ENCODE measurements at regions not wholly inside any gene's neighbourhood (a gene's known extent, or its start where the extent isn't known, plus 50 kb on each side); places are given as distances from the start of the nearest gene placed in this dataset.

- no peak for TF ChIP-seq CTCF (IDR thresholded peaks at IDR 0.05)
- Histone ChIP-seq H3K27me3 (no peaks in the 10 kb centered on the region), H3K4me1 (no peaks in the 10 kb centered on the region), H3K9ac (ENCODE audit: low read depth in 2 of 2, low read length in 2 of 2) (no peak overlapping the region), H3K9me3 (no peaks in the 10 kb centered on the region), H3K4me3 (no peak overlapping the region), H3K27ac (no peak overlapping the region), H3K36me3 (no peaks in the 10 kb centered on the region)
- intact Hi-C loops (cut with DNase I): no loop called here
- DNase-seq: no peak
Measured at GRCh38 chr10:108899670-108900069, 1023.6 kb downstream of the XPNPEP1 start.

GRCh38 chr10:108894402-108895301 lies 1028.7 kb downstream of the XPNPEP1 start:
- no peaks in the 10 kb centered on the region for H3K27me3 ChIP-seq
- H3K4me3 ChIP-seq: no peak overlapping the region
- no peak for TF ChIP-seq CTCF (IDR thresholded peaks at IDR 0.05)
- DNase-seq: no peak
- H3K4me1 ChIP-seq: no peaks in the 10 kb centered on the region
- no peak overlapping the region for H3K27ac ChIP-seq
- intact Hi-C loops (cut with DNase I): no loop called here
- no peak overlapping the region for H3K9ac ChIP-seq (ENCODE audit: low read depth in 2 of 2, low read length in 2 of 2)
- H3K9me3 ChIP-seq: no peaks in the 10 kb centered on the region
- H3K36me3 ChIP-seq: no peaks in the 10 kb centered on the region

GRCh38 chr10:108877095-108877561 lies 1046.2 kb downstream of the XPNPEP1 start:
- no peak overlapping the region for H3K27ac ChIP-seq
- no peaks in the 10 kb centered on the region for H3K27me3 ChIP-seq
- intact Hi-C loops (cut with DNase I): no loop called here
- DNase-seq: no peak
- TF ChIP-seq CTCF (IDR thresholded peaks at IDR 0.05): no peak
- H3K4me3 ChIP-seq: no peak overlapping the region
- no peaks in the 10 kb centered on the region for H3K4me1 ChIP-seq
- no peak overlapping the region for H3K9ac ChIP-seq (ENCODE audit: low read depth in 2 of 2, low read length in 2 of 2)
- no peaks in the 10 kb centered on the region for H3K9me3 ChIP-seq
- no peaks in the 10 kb centered on the region for H3K36me3 ChIP-seq

GRCh38 chr10:108872854-108873253 lies 1050.5 kb downstream of the XPNPEP1 start:
- Histone ChIP-seq H3K27me3 (no peaks in the 10 kb centered on the region), H3K4me3 (no peak overlapping the region), H3K4me1 (no peaks in the 10 kb centered on the region), H3K9ac (ENCODE audit: low read depth in 2 of 2, low read length in 2 of 2) (no peak overlapping the region), H3K9me3 (no peaks in the 10 kb centered on the region), H3K27ac (no peak overlapping the region), H3K36me3 (no peaks in the 10 kb centered on the region)
- no peak for DNase-seq
- TF ChIP-seq CTCF (IDR thresholded peaks at IDR 0.05): no peak
- intact Hi-C loops (cut with DNase I): no loop called here

GRCh38 chr10:108868881-108869280 lies 1054.4 kb downstream of the XPNPEP1 start:
- no peaks in the 10 kb centered on the region for H3K4me1 ChIP-seq
- H3K9me3 ChIP-seq: no peaks in the 10 kb centered on the region
- no peak overlapping the region for H3K9ac ChIP-seq (ENCODE audit: low read depth in 2 of 2, low read length in 2 of 2)
- DNase-seq: no peak
- TF ChIP-seq CTCF (IDR thresholded peaks at IDR 0.05): no peak
- no peaks in the 10 kb centered on the region for H3K27me3 ChIP-seq
- intact Hi-C loops (cut with DNase I): no loop called here
- H3K27ac ChIP-seq: no peak overlapping the region
- H3K4me3 ChIP-seq: no peak overlapping the region
- H3K36me3 ChIP-seq: no peaks in the 10 kb centered on the region

All from colonic mucosa (tissue), 4 donors.